Neural progenitor cell (in vitro differentiated cells): ENCODE measurements at regions not wholly inside any gene's neighbourhood (a gene's known extent, or its start where the extent isn't known, plus 50 kb on each side); places are given as distances from the start of the nearest gene placed in this dataset.

ENCODE experiments used
- DNase-seq: peaks from one replicate; pipeline ENCODE4 v3.0.0-alpha.2; 2016; ENCODE audit warnings: low spot score
- H2AFZ ChIP-seq: fragments of 200-600 bp; sonication (generic); replicated peaks from 2 replicates; pipeline ENCODE4 v1.6.1; 2016; ENCODE audit warnings: antibody characterized with exemption
- H3F3A ChIP-seq: fragments of 200-600 bp; sonication (generic); 2 replicates; pipeline ENCODE4 v1.6.1; 2016; ENCODE audit warnings: antibody characterized with exemption, low read depth
- H3K27ac ChIP-seq: fragments of 200-600 bp; sonication (generic); 2 replicates; pipeline ENCODE4 v1.5.1; 2016; ENCODE audit warnings: mild to moderate bottlenecking
- H3K27me3 ChIP-seq: fragments of 200-600 bp; sonication (generic); 2 replicates; pipeline ENCODE4 v1.6.1; 2016; ENCODE audit warnings: mild to moderate bottlenecking, moderate library complexity
- H3K36me3 ChIP-seq: fragments of 200-600 bp; sonication (generic); 2 replicates; pipeline ENCODE4 v1.5.1; 2016
- H3K4me1 ChIP-seq: fragments of 200-600 bp; sonication (generic); 2 replicates; pipeline ENCODE4 v1.6.1; 2016; ENCODE audit warnings: mixed run types
- H3K4me2 ChIP-seq: fragments of 200-600 bp; sonication (generic); 2 replicates; pipeline ENCODE4 v1.6.1; 2016
- H3K4me3 ChIP-seq: fragments of 200-600 bp; sonication (generic); 2 replicates; pipeline ENCODE4 v1.5.1; 2016
- H3K79me2 ChIP-seq: fragments of 200-600 bp; sonication (generic); 2 replicates; pipeline ENCODE4 v1.6.1; 2016; ENCODE audit warnings: low read depth
- H3K9ac ChIP-seq: fragments of 200-600 bp; sonication (generic); 2 replicates; pipeline ENCODE4 v1.6.1; 2016
- H3K9me3 ChIP-seq: fragments of 200-600 bp; sonication (generic); 2 replicates; pipeline ENCODE4 v1.5.1; 2016; ENCODE audit warnings: low read depth
- H4K20me1 ChIP-seq: fragments of 200-600 bp; sonication (generic); 2 replicates; pipeline ENCODE4 v1.6.1; 2016; ENCODE audit warnings: low read depth
- H3K27ac Mint-ChIP-seq: 3 replicates; pipeline ENCODE4 v1.8.0; 2021; ENCODE audit warnings: mixed read lengths
- H3K27me3 Mint-ChIP-seq: 2 replicates; pipeline ENCODE4 v1.8.0; 2022; ENCODE audit warnings: low read depth, mild to moderate bottlenecking, inconsistent platforms, moderate library complexity, mixed read lengths; ENCODE audit not compliant: insufficient read depth
- H3K36me3 Mint-ChIP-seq: 3 replicates; pipeline ENCODE4 v1.8.0; 2021; ENCODE audit warnings: mixed read lengths
- H3K4me1 Mint-ChIP-seq: 3 replicates; pipeline ENCODE4 v1.8.0; 2021; ENCODE audit warnings: mixed read lengths
- H3K4me3 Mint-ChIP-seq: 3 replicates; pipeline ENCODE4 v1.8.0; 2021; ENCODE audit warnings: mild to moderate bottlenecking, moderate library complexity, mixed read lengths
- H3K9me3 Mint-ChIP-seq: 3 replicates; pipeline ENCODE4 v1.8.0; 2020; ENCODE audit warnings: mixed read lengths
- EZH2 ChIP-seq: fragments of 200-600 bp; sonication (generic); IDR thresholded peaks from 2 replicates; pipeline ENCODE4 v1.6.1; 2017; ENCODE audit warnings: antibody characterized with exemption, mild to moderate bottlenecking, moderate library complexity
- EZH2phosphoT487 ChIP-seq: fragments of 200-600 bp; sonication (generic); IDR thresholded peaks from 2 replicates; pipeline ENCODE4 v1.6.1; 2017; ENCODE audit warnings: antibody characterized with exemption
- TF ChIP-seq, protein P1 (sequence below): fragments of 200-600 bp; sonication (generic); IDR thresholded peaks from 2 replicates; pipeline ENCODE4 v1.5.1; 2017; ENCODE audit warnings: antibody characterized with exemption, mild to moderate bottlenecking

DNA sequence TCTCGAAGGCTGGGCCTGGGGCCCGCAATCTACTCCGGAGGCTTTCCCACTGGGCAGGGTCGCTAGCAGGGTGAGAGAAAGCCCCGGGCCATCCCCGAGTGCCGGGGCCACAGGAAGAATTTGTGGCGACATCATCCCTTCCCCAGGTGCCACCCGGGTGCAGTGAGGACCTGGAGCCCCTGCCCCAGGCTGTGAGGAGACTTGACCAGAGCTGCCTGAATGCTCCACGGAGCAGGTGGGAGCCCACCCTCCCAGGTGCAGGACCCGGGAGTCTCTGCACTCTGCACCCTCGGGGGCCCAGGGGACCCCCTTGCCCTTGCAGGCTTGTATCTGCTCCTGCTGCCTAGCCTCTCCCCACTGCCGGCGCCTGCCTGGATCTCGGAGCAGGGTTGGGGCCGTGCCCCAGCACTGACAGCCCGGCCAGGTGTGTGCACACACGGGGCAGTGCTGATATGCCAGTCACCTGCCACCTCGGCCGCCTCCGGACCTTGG lies 67.5 kb upstream of the RGS7 start:
- Histone ChIP-seq H3K27me3 (peaks cover 45% of the 10 kb centered on the region), H2AFZ (peak overlapping the region; percentile 99), H3K9ac (no peak overlapping the region), H3K4me2 (peak overlapping the region; percentile 92), H3F3A (no peaks in the 10 kb centered on the region), H4K20me1 (no peaks in the 10 kb centered on the region), H3K4me1 (no peaks in the 10 kb centered on the region), H3K9me3 (no peaks in the 10 kb centered on the region), H3K79me2 (no peaks in the 10 kb centered on the region), H3K27ac (no peak overlapping the region), H3K4me3 (peak overlapping the region; percentile 73), H3K36me3 (no peaks in the 10 kb centered on the region)
- peaks cover 18% of the 10 kb centered on the region for H3K9me3 Mint-ChIP-seq
- peaks cover 4% of the 10 kb centered on the region for H3K36me3 Mint-ChIP-seq
- H3K4me3 Mint-ChIP-seq: peak overlapping the region; percentile 80
- TF ChIP-seq EZH2: no peak
- TF ChIP-seq EZH2phosphoT487: no peak
- TF ChIP-seq, protein P1, sequence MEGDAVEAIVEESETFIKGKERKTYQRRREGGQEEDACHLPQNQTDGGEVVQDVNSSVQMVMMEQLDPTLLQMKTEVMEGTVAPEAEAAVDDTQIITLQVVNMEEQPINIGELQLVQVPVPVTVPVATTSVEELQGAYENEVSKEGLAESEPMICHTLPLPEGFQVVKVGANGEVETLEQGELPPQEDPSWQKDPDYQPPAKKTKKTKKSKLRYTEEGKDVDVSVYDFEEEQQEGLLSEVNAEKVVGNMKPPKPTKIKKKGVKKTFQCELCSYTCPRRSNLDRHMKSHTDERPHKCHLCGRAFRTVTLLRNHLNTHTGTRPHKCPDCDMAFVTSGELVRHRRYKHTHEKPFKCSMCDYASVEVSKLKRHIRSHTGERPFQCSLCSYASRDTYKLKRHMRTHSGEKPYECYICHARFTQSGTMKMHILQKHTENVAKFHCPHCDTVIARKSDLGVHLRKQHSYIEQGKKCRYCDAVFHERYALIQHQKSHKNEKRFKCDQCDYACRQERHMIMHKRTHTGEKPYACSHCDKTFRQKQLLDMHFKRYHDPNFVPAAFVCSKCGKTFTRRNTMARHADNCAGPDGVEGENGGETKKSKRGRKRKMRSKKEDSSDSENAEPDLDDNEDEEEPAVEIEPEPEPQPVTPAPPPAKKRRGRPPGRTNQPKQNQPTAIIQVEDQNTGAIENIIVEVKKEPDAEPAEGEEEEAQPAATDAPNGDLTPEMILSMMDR: no peak
- peaks cover 9% of the 10 kb centered on the region for H3K4me1 Mint-ChIP-seq
- no peak for DNase-seq
- peaks cover 13% of the 10 kb centered on the region for H3K27me3 Mint-ChIP-seq
- H3K27ac Mint-ChIP-seq: no peak overlapping the region

DNA sequence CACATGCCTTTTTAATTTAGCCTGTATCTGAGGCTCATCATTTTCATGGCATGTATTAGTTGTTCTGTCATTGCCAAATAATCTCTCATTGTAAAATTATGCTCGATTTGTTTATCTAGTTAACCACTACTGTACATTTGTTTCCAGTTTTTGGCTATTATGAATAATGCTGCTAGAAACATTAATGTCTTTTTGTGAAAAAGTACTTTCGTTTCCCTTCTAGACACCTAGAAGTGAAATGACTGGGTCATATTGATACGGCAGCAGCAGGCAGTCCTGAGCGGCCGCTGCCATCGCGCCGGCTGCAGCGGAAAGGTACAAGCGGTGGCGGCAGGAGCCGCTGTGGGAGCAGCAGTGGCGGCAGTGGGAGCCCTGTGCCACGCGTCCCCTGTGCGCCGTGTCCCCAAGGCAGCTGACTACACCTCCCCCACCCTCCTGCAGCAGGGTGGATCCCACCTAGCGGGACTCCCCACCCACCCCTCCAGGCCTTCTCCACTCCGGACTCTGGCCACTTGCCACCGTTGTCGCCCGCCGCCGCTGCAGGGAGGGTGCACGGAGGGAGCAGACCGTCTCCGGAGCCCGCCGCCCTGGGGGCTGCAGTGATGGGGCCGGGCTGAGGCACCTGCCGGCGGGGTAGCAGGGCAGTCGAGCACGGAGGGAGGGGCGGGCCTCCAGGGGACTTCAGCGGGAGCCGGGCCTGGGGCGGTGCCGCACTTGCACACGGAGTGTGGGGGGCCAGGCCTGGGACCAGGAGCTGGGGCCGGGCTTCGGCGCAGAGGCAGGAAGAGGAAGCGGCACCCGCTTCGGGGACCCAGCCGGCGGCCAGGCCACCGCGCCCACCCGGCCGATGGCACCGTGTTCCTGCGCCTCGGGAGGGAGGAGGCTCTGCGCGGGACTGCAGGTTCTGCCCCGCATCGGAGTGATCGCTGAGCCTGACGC lies 66.8 kb upstream of the RGS7 start:
- H3K9me3 Mint-ChIP-seq: peaks cover 20% of the 10 kb centered on the region
- Histone ChIP-seq H3K36me3 (no peaks in the 10 kb centered on the region), H3K27ac (no peak overlapping the region), H3K4me1 (no peaks in the 10 kb centered on the region), H3K79me2 (no peaks in the 10 kb centered on the region), H4K20me1 (no peaks in the 10 kb centered on the region), H3K9me3 (no peaks in the 10 kb centered on the region), H3K4me3 (peak overlapping the region; percentile 73), H3K4me2 (peak overlapping the region; percentile 92), H3F3A (no peaks in the 10 kb centered on the region), H3K9ac (no peak overlapping the region), H2AFZ (peak overlapping the region; percentile 99), H3K27me3 (peaks cover 45% of the 10 kb centered on the region)
- H3K4me3 Mint-ChIP-seq: peak overlapping the region; percentile 86
- peaks cover 9% of the 10 kb centered on the region for H3K4me1 Mint-ChIP-seq
- H3K27ac Mint-ChIP-seq: no peak overlapping the region
- H3K27me3 Mint-ChIP-seq: peaks cover 13% of the 10 kb centered on the region
- peak; percentile 69 for DNase-seq
- peaks cover 4% of the 10 kb centered on the region for H3K36me3 Mint-ChIP-seq
- TF ChIP-seq EZH2phosphoT487 (peak; percentile 57), EZH2 (peak; percentile 37)
- TF ChIP-seq, protein P1: peak; percentile 26

DNA sequence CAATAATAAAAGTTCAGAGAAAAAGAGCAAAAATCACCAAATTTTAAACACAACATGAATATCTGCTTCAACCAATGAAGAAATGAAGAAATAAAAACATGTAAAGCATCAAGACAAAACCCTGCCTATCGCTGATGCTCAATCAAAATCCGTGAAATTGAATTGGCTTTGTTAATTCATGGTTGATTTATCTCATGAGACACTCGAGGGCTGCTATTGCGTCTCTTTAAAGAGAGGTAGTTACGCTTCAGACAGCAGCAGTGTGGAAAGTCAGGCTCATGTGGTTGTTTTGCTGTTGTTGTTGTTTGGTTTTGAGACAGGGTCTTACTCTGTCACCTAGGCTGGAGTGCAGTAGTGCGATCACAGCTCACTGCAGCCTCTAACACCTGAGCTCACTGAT lies 65.5 kb upstream of the RGS7 start:
- Histone ChIP-seq H3K9me3 (no peaks in the 10 kb centered on the region), H3K4me2 (no peak overlapping the region), H3K4me3 (no peak overlapping the region), H2AFZ (no peak overlapping the region), H4K20me1 (no peaks in the 10 kb centered on the region), H3K36me3 (no peaks in the 10 kb centered on the region), H3K27me3 (peaks cover 45% of the 10 kb centered on the region), H3K79me2 (no peaks in the 10 kb centered on the region), H3K27ac (no peak overlapping the region), H3F3A (no peaks in the 10 kb centered on the region), H3K4me1 (no peaks in the 10 kb centered on the region), H3K9ac (no peak overlapping the region)
- H3K4me1 Mint-ChIP-seq: peaks cover 14% of the 10 kb centered on the region
- peaks cover 15% of the 10 kb centered on the region for H3K9me3 Mint-ChIP-seq
- H3K4me3 Mint-ChIP-seq: peak overlapping the region; percentile 3
- no peak overlapping the region for H3K27ac Mint-ChIP-seq
- no peak for DNase-seq
- TF ChIP-seq EZH2phosphoT487: no peak
- TF ChIP-seq, protein P1: no peak
- no peak for TF ChIP-seq EZH2
- peaks cover 19% of the 10 kb centered on the region for H3K27me3 Mint-ChIP-seq
- H3K36me3 Mint-ChIP-seq: peaks cover 7% of the 10 kb centered on the region
